SK-N-SH treated with all-trans-retinoic acid at 6 μM for 48 hours (cell line): ENCODE measurements at regions not wholly inside any gene's neighbourhood (a gene's known extent, or its start where the extent isn't known, plus 50 kb on each side); places are given as distances from the start of the nearest gene placed in this dataset.

Source experiments
- ATAC-seq: fragments of 200-7000 bp; cut with Tn5 transposase; 3 replicates; pipeline ENCODE4 v1.9.1; 2020; ENCODE audit warnings: mild to moderate bottlenecking, moderate library complexity
- ARNTL ChIP-seq: fragments of 450-650 bp; formaldehyde crosslinking; IDR thresholded peaks from 2 replicates; pipeline ENCODE4 v1.5.0; 2020; ENCODE audit warnings: low read depth, mild to moderate bottlenecking, moderate library complexity, borderline replicate concordance
- BACH2 ChIP-seq: fragments of 250-450 bp; sonication (Bioruptor Pico); IDR thresholded peaks from 2 replicates; pipeline ENCODE4 v1.9.0; 2021; ENCODE audit warnings: mild to moderate bottlenecking, borderline replicate concordance
- CSDC2 ChIP-seq: fragments of 250-450 bp; sonication (Bioruptor Pico); IDR thresholded peaks from 2 replicates; pipeline ENCODE4 v1.5.0; 2020; ENCODE audit warnings: mild to moderate bottlenecking, moderate library complexity
- CSRNP3 ChIP-seq: fragments of 250-450 bp; sonication (Bioruptor Pico); IDR thresholded peaks from 2 replicates; pipeline ENCODE4 v1.5.1; 2021; ENCODE audit warnings: mild to moderate bottlenecking, moderate library complexity
- ESRRG ChIP-seq: fragments of 250-450 bp; sonication (Bioruptor Pico); IDR thresholded peaks from 2 replicates; pipeline ENCODE4 v1.6.1; 2021; ENCODE audit warnings: mild to moderate bottlenecking
- GLIS3 ChIP-seq: fragments of 250-450 bp; sonication (Bioruptor Pico); IDR thresholded peaks from 2 replicates; pipeline ENCODE4 v1.5.0; 2020; ENCODE audit warnings: mild to moderate bottlenecking, moderate library complexity
- ISL1 ChIP-seq: fragments of 250-450 bp; sonication (Bioruptor Pico); IDR thresholded peaks from 2 replicates; pipeline ENCODE4 v2.1.2; 2022; ENCODE audit warnings: mild to moderate bottlenecking, moderate library complexity
- OSR1 ChIP-seq: fragments of 250-450 bp; sonication (Bioruptor Pico); IDR thresholded peaks from 2 replicates; pipeline ENCODE4 v1.8.0; 2022; ENCODE audit warnings: moderate library complexity, mild to moderate bottlenecking, inconsistent platforms
- PATZ1 ChIP-seq: fragments of 250-450 bp; sonication (Bioruptor Pico); IDR thresholded peaks from 2 replicates; pipeline ENCODE4 v1.8.0; 2020; ENCODE audit warnings: mild to moderate bottlenecking, moderate library complexity, borderline replicate concordance
- PPARA ChIP-seq: fragments of 250-450 bp; sonication (Bioruptor Pico); IDR thresholded peaks from 2 replicates; pipeline ENCODE4 v1.5.0; 2020; ENCODE audit warnings: mild to moderate bottlenecking, borderline replicate concordance
- RARB ChIP-seq: fragments of 250-450 bp; sonication (Bioruptor Pico); IDR thresholded peaks from 2 replicates; pipeline ENCODE4 v1.8.0; 2021; ENCODE audit warnings: mild to moderate bottlenecking, moderate library complexity
- SNAI2 ChIP-seq: fragments of 250-450 bp; sonication (Bioruptor Pico); IDR thresholded peaks from 2 replicates; pipeline ENCODE4 v1.5.0; 2020; ENCODE audit warnings: mild to moderate bottlenecking, moderate library complexity
- TCF4 ChIP-seq: fragments of 250-450 bp; sonication (Bioruptor Pico); IDR thresholded peaks from 2 replicates; pipeline ENCODE4 v1.8.0; 2021; ENCODE audit warnings: mild to moderate bottlenecking, moderate library complexity, borderline replicate concordance
- TOX ChIP-seq: fragments of 250-450 bp; sonication (Bioruptor Pico); IDR thresholded peaks from 2 replicates; pipeline ENCODE4 v1.8.0; 2021; ENCODE audit warnings: mild to moderate bottlenecking, moderate library complexity, borderline replicate concordance
- ZC3H10 ChIP-seq: fragments of 250-450 bp; sonication (Bioruptor Pico); IDR thresholded peaks from 2 replicates; pipeline ENCODE4 v1.5.1; 2021; ENCODE audit warnings: mild to moderate bottlenecking, moderate library complexity
- ZFP3 ChIP-seq: fragments of 250-450 bp; sonication (Bioruptor Pico); IDR thresholded peaks from 2 replicates; pipeline ENCODE4 v1.5.0; 2020; ENCODE audit warnings: mild to moderate bottlenecking, moderate library complexity
- ZNF565 ChIP-seq: fragments of 450-650 bp; formaldehyde crosslinking; conservative IDR thresholded peaks from 2 replicates; pipeline ENCODE4 v1.5.0; 2020; ENCODE audit warnings: low read depth, mild to moderate bottlenecking, moderate library complexity
- ZNF70 ChIP-seq: fragments of 450-650 bp; formaldehyde crosslinking; IDR thresholded peaks from 2 replicates; pipeline ENCODE4 v1.5.0; 2020; ENCODE audit warnings: mild to moderate bottlenecking, moderate library complexity
- ZNF8 ChIP-seq: fragments of 450-650 bp; formaldehyde crosslinking; IDR thresholded peaks from 2 replicates; pipeline ENCODE4 v1.5.0; 2020; ENCODE audit warnings: mild to moderate bottlenecking, moderate library complexity
- TF ChIP-seq, protein P1 (sequence below): fragments of 250-450 bp; sonication (Bioruptor Pico); IDR thresholded peaks from 2 replicates; pipeline ENCODE4 v1.5.1; 2020; ENCODE audit warnings: low read depth, mild to moderate bottlenecking, moderate library complexity
- TF ChIP-seq, protein P2 (sequence below): fragments of 250-450 bp; sonication (Bioruptor Pico); IDR thresholded peaks from 2 replicates; pipeline ENCODE4 v1.5.0; 2020; ENCODE audit warnings: mild to moderate bottlenecking, moderate library complexity

- no peak for ATAC-seq
- TF ChIP-seq RARB (no peak), ZNF565 (CRISPR knock-in tag) (no peak), GLIS3 (CRISPR knock-in tag) (no peak), CSDC2 (CRISPR knock-in tag) (no peak), OSR1 (CRISPR knock-in tag) (no peak), ZNF70 (CRISPR knock-in tag) (no peak), ESRRG (CRISPR knock-in tag) (no peak), ISL1 (CRISPR knock-in tag) (no peak), ZNF8 (CRISPR knock-in tag) (no peak), SNAI2 (CRISPR knock-in tag) (no peak), TOX (no peak), ARNTL (CRISPR knock-in tag) (no peak), PPARA (CRISPR knock-in tag) (no peak), TCF4 (CRISPR knock-in tag) (no peak), PATZ1 (no peak), CSRNP3 (CRISPR knock-in tag) (no peak), ZC3H10 (CRISPR knock-in tag) (no peak)
- TF ChIP-seq, protein P1, sequence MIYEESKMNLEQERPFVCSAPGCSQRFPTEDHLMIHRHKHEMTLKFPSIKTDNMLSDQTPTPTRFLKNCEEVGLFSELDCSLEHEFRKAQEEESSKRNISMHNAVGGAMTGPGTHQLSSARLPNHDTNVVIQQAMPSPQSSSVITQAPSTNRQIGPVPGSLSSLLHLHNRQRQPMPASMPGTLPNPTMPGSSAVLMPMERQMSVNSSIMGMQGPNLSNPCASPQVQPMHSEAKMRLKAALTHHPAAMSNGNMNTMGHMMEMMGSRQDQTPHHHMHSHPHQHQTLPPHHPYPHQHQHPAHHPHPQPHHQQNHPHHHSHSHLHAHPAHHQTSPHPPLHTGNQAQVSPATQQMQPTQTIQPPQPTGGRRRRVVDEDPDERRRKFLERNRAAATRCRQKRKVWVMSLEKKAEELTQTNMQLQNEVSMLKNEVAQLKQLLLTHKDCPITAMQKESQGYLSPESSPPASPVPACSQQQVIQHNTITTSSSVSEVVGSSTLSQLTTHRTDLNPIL (CRISPR knock-in tag): no peak
- TF ChIP-seq, protein P2, sequence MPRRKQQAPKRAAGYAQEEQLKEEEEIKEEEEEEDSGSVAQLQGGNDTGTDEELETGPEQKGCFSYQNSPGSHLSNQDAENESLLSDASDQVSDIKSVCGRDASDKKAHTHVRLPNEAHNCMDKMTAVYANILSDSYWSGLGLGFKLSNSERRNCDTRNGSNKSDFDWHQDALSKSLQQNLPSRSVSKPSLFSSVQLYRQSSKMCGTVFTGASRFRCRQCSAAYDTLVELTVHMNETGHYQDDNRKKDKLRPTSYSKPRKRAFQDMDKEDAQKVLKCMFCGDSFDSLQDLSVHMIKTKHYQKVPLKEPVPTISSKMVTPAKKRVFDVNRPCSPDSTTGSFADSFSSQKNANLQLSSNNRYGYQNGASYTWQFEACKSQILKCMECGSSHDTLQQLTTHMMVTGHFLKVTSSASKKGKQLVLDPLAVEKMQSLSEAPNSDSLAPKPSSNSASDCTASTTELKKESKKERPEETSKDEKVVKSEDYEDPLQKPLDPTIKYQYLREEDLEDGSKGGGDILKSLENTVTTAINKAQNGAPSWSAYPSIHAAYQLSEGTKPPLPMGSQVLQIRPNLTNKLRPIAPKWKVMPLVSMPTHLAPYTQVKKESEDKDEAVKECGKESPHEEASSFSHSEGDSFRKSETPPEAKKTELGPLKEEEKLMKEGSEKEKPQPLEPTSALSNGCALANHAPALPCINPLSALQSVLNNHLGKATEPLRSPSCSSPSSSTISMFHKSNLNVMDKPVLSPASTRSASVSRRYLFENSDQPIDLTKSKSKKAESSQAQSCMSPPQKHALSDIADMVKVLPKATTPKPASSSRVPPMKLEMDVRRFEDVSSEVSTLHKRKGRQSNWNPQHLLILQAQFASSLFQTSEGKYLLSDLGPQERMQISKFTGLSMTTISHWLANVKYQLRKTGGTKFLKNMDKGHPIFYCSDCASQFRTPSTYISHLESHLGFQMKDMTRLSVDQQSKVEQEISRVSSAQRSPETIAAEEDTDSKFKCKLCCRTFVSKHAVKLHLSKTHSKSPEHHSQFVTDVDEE (CRISPR knock-in tag): no peak
Measured at GRCh38 chr13:111627596-111627995, 307.2 kb downstream of the TEX29 start.

GRCh38 chr13:111629016-111629415 is 308.6 kb downstream of the TEX29 start:
- ATAC-seq: no peak
- TF ChIP-seq TCF4 (CRISPR knock-in tag): no peak
- TF ChIP-seq, protein P2 (CRISPR knock-in tag): no peak
- TF ChIP-seq ESRRG (CRISPR knock-in tag): no peak
- TF ChIP-seq ZC3H10 (CRISPR knock-in tag): no peak
- no peak for TF ChIP-seq ZNF565 (CRISPR knock-in tag)
- no peak for TF ChIP-seq GLIS3 (CRISPR knock-in tag)
- no peak for TF ChIP-seq PPARA (CRISPR knock-in tag)
- no peak for TF ChIP-seq TOX
- no peak for TF ChIP-seq OSR1 (CRISPR knock-in tag)
- TF ChIP-seq ZFP3 (CRISPR knock-in tag): no peak
- TF ChIP-seq CSRNP3 (CRISPR knock-in tag): no peak
- no peak for TF ChIP-seq BACH2 (CRISPR knock-in tag)
